ENCODE measurements at regions not wholly inside any gene's neighbourhood (a gene's known extent, or its start where the extent isn't known, plus 50 kb on each side); places are given as distances from the start of the nearest gene placed in this dataset.

DNA sequence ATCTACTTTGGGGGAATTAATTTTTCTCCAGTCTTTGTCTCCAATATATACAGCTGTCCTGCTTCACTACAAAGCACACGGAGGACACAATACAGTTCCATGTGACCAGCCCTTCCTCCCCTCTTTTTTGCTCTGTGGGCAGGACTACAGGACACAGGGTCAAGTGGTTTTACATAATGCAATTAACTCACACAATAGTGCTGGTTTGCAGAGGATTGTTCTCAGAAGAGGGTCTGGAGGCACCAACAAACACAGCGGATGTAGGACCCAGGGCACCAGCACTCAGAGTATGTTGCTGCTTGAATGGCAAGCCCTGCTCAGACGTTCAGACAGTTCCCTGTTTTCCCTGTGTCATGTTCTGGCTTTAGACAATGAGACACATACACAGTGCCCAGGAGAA is 52.0 kb upstream of the NPTX2 start:
- Histone ChIP-seq H3K9me3 (ENCODE audit: control insufficient read depth, insufficient read depth, low read length) (no peaks in the 10 kb centered on the region), H3K4me1 (ENCODE audit: control insufficient read depth, insufficient read depth, low read length) (no peaks in the 10 kb centered on the region; the same call in 1 of the 2 replicates), H3K36me3 (ENCODE audit: control insufficient read depth, insufficient read depth, low read length) (no peaks in the 10 kb centered on the region), H3K27ac (ENCODE audit: low read length) (no peak overlapping the region), H3K4me3 (ENCODE audit: low read length) (no peak overlapping the region), H3K27me3 (ENCODE audit: control insufficient read depth, insufficient read depth, low read length) (no peaks in the 10 kb centered on the region)
- no peak for DNase-seq (ENCODE audit: low read depth, low spot score)
- no CpG with 5 or more reads among the region's 3 CpGs for WGBS (ENCODE audit: insufficient coverage, insufficient read length)

DNA sequence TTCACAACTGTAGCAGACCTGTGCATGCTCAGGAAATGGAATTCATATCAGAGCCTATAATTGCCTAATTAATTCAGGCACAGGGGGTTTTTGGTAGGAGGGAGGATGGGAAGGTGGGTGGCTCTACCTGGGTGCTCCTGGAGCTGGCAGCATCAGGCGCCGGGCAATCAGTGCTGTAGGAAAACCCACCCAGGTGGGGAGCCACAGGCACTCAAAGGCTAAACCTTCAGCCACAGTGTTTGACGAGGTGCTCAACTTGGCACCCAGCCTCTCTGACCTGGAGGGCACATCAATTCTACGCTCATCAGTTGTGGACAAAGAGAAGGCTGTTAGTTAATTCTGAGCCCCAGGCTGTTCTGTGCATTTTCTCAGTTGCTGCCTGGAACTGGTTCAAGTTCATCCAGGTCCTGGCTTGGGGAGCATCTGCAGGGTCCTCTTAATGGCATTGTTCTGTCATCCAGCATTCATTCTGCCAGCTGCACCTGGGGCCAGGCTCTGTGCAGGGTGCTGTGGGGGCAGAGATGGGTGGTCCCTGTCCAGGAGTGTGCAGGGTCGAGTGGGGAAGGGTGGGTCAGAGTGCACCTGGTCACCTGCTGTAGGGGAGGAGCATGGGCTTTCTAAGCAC is 54.1 kb upstream of the NPTX2 start:
- Histone ChIP-seq H3K9me3 (ENCODE audit: control insufficient read depth, insufficient read depth, low read length) (no peaks in the 10 kb centered on the region), H3K36me3 (ENCODE audit: control insufficient read depth, insufficient read depth, low read length) (no peaks in the 10 kb centered on the region), H3K4me3 (ENCODE audit: low read length) (no peak overlapping the region), H3K27ac (ENCODE audit: low read length) (no peak overlapping the region), H3K27me3 (ENCODE audit: control insufficient read depth, insufficient read depth, low read length) (no peaks in the 10 kb centered on the region), H3K4me1 (ENCODE audit: control insufficient read depth, insufficient read depth, low read length) (no peaks in the 10 kb centered on the region)
- no peak for DNase-seq (ENCODE audit: low read depth, low spot score)
- no CpG with 5 or more reads among the region's 5 CpGs for WGBS (ENCODE audit: insufficient coverage, insufficient read length)

- H3K4me1 ChIP-seq (ENCODE audit: control insufficient read depth, insufficient read depth, low read length), result no peaks in the 10 kb centered on the region
- H3K4me3 ChIP-seq (ENCODE audit: low read length), result no peak overlapping the region
- H3K9me3 ChIP-seq (ENCODE audit: control insufficient read depth, insufficient read depth, low read length), result no peaks in the 10 kb centered on the region
- no peak for DNase-seq (ENCODE audit: low read depth, low spot score)
- no peak overlapping the region for H3K27ac ChIP-seq (ENCODE audit: low read length)
- H3K27me3 ChIP-seq (ENCODE audit: control insufficient read depth, insufficient read depth, low read length), result no peaks in the 10 kb centered on the region
- no peaks in the 10 kb centered on the region for H3K36me3 ChIP-seq (ENCODE audit: control insufficient read depth, insufficient read depth, low read length)
These were observed 54.7 kb upstream of the NPTX2 start for GRCh38 chr7:98562381-98562823.

- DNase-seq (ENCODE audit: low read depth, low spot score), result no peak
- no peaks in the 10 kb centered on the region for H3K9me3 ChIP-seq (ENCODE audit: control insufficient read depth, insufficient read depth, low read length)
- no peaks in the 10 kb centered on the region for H3K27me3 ChIP-seq (ENCODE audit: control insufficient read depth, insufficient read depth, low read length)
- WGBS (ENCODE audit: insufficient coverage, insufficient read length), result no CpG with 5 or more reads among the region's 3 CpGs
- H3K4me1 ChIP-seq (ENCODE audit: control insufficient read depth, insufficient read depth, low read length), result no peaks in the 10 kb centered on the region
- H3K27ac ChIP-seq (ENCODE audit: low read length), result no peak overlapping the region
- no peaks in the 10 kb centered on the region for H3K36me3 ChIP-seq (ENCODE audit: control insufficient read depth, insufficient read depth, low read length)
- no peak overlapping the region for H3K4me3 ChIP-seq (ENCODE audit: low read length)
These were observed 57.1 kb upstream of the NPTX2 start for GRCh38 chr7:98559958-98560357.

- no peak overlapping the region for H3K4me3 ChIP-seq (ENCODE audit: low read length)
- no peak for DNase-seq (ENCODE audit: low read depth, low spot score)
- no peaks in the 10 kb centered on the region for H3K27me3 ChIP-seq (ENCODE audit: control insufficient read depth, insufficient read depth, low read length)
- no peak overlapping the region for H3K27ac ChIP-seq (ENCODE audit: low read length)
- no peaks in the 10 kb centered on the region for H3K9me3 ChIP-seq (ENCODE audit: control insufficient read depth, insufficient read depth, low read length)
- WGBS (ENCODE audit: insufficient coverage, insufficient read length), result no CpG with 5 or more reads among the region's 3 CpGs
- no peaks in the 10 kb centered on the region for H3K36me3 ChIP-seq (ENCODE audit: control insufficient read depth, insufficient read depth, low read length)
- no peaks in the 10 kb centered on the region for H3K4me1 ChIP-seq (ENCODE audit: control insufficient read depth, insufficient read depth, low read length)
These were observed 57.9 kb upstream of the NPTX2 start for GRCh38 chr7:98559219-98559618.

DNA sequence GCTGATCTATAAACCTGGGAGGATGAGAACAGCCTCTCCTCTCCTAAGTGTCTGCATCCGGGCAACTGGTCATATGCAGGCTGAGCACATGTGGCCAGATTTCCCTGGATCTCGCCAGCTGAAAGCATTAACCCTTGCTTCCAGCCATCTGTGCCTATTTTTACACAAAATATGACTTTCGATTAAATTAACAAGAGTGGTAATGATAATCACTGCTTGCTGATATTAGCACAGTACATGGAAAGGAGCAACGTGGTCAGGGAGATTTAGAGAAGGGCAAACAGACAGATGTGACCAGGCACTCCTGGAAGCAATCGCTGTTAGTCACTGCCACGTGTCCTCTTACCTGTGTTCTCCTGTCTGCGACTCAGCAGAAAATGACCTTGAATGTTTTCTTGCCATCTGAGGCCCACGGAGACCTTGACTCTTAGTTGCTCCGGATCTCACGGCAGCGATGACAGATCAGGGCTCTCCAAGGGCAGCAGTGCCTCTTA is 59.5 kb upstream of the NPTX2 start:
- H3K27me3 ChIP-seq (ENCODE audit: control insufficient read depth, insufficient read depth, low read length), result no peaks in the 10 kb centered on the region
- H3K36me3 ChIP-seq (ENCODE audit: control insufficient read depth, insufficient read depth, low read length), result no peaks in the 10 kb centered on the region
- no peak overlapping the region for H3K4me3 ChIP-seq (ENCODE audit: low read length)
- no CpG with 5 or more reads among the region's 11 CpGs for WGBS (ENCODE audit: insufficient coverage, insufficient read length)
- no peak overlapping the region for H3K27ac ChIP-seq (ENCODE audit: low read length)
- H3K9me3 ChIP-seq (ENCODE audit: control insufficient read depth, insufficient read depth, low read length), result no peaks in the 10 kb centered on the region
- H3K4me1 ChIP-seq (ENCODE audit: control insufficient read depth, insufficient read depth, low read length), result no peaks in the 10 kb centered on the region
- no peak for DNase-seq (ENCODE audit: low read depth, low spot score)

DNA sequence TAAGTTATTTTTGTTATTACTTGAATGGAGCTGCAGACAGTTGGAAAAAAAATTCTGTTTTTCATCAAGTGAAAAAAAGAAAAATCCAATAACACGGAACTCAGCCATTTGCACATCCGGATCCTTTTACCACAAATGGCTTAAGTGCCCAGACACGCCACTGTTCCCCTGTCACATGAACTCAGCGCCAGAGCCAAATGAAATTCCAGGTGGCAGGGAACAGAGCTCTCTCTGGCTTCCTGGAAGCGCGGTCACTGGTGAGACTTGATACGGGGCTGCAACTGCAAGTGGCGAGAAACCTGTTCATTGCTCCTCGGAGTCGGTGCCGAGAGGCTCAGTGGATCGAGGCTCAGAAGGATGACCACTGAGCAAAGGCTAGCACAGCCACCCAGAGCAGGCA is 60.8 kb upstream of the NPTX2 start:
- no peaks in the 10 kb centered on the region for H3K36me3 ChIP-seq (ENCODE audit: control insufficient read depth, insufficient read depth, low read length)

GRCh38 chr7:98555403-98555802 is 61.7 kb upstream of the NPTX2 start:
- no CpG with 5 or more reads among the region's 3 CpGs for WGBS (ENCODE audit: insufficient coverage, insufficient read length)

More for the DNA sequence above, 60.8 kb upstream of the NPTX2 start:
- Histone ChIP-seq H3K4me3 (ENCODE audit: low read length) (no peak overlapping the region), H3K27ac (ENCODE audit: low read length) (no peak overlapping the region), H3K4me1 (ENCODE audit: control insufficient read depth, insufficient read depth, low read length) (no peaks in the 10 kb centered on the region), H3K9me3 (ENCODE audit: control insufficient read depth, insufficient read depth, low read length) (no peaks in the 10 kb centered on the region), H3K27me3 (ENCODE audit: control insufficient read depth, insufficient read depth, low read length) (no peaks in the 10 kb centered on the region)
- no peak for DNase-seq (ENCODE audit: low read depth, low spot score)
- WGBS (ENCODE audit: insufficient coverage, insufficient read length), result no CpG with 5 or more reads among the region's 12 CpGs

GRCh38 chr7:98553666-98554065 is 63.4 kb upstream of the NPTX2 start:
- no peaks in the 10 kb centered on the region for H3K4me1 ChIP-seq (ENCODE audit: control insufficient read depth, insufficient read depth, low read length)
- H3K36me3 ChIP-seq (ENCODE audit: control insufficient read depth, insufficient read depth, low read length), result no peaks in the 10 kb centered on the region
- H3K27ac ChIP-seq (ENCODE audit: low read length), result no peak overlapping the region
- DNase-seq (ENCODE audit: low read depth, low spot score), result no peak
- H3K9me3 ChIP-seq (ENCODE audit: control insufficient read depth, insufficient read depth, low read length), result no peaks in the 10 kb centered on the region
- H3K4me3 ChIP-seq (ENCODE audit: low read length), result no peak overlapping the region
- H3K27me3 ChIP-seq (ENCODE audit: control insufficient read depth, insufficient read depth, low read length), result no peaks in the 10 kb centered on the region
- no CpG with 5 or more reads among the region's 7 CpGs for WGBS (ENCODE audit: insufficient coverage, insufficient read length)

More at GRCh38 chr7:98555403-98555802, 61.7 kb upstream of the NPTX2 start:
- Histone ChIP-seq H3K27ac (ENCODE audit: low read length) (no peak overlapping the region), H3K4me1 (ENCODE audit: control insufficient read depth, insufficient read depth, low read length) (no peaks in the 10 kb centered on the region), H3K27me3 (ENCODE audit: control insufficient read depth, insufficient read depth, low read length) (no peaks in the 10 kb centered on the region), H3K4me3 (ENCODE audit: low read length) (no peak overlapping the region), H3K36me3 (ENCODE audit: control insufficient read depth, insufficient read depth, low read length) (no peaks in the 10 kb centered on the region), H3K9me3 (ENCODE audit: control insufficient read depth, insufficient read depth, low read length) (no peaks in the 10 kb centered on the region)
- no peak for DNase-seq (ENCODE audit: low read depth, low spot score)

- WGBS (ENCODE audit: insufficient coverage, insufficient read length), result no CpG with 5 or more reads among the region's 9 CpGs
- no peak for DNase-seq (ENCODE audit: low read depth, low spot score)
- Histone ChIP-seq H3K9me3 (ENCODE audit: control insufficient read depth, insufficient read depth, low read length) (no peaks in the 10 kb centered on the region), H3K36me3 (ENCODE audit: control insufficient read depth, insufficient read depth, low read length) (no peaks in the 10 kb centered on the region), H3K27me3 (ENCODE audit: control insufficient read depth, insufficient read depth, low read length) (no peaks in the 10 kb centered on the region), H3K4me1 (ENCODE audit: control insufficient read depth, insufficient read depth, low read length) (no peaks in the 10 kb centered on the region), H3K4me3 (ENCODE audit: low read length) (no peak overlapping the region), H3K27ac (ENCODE audit: low read length) (no peak overlapping the region)
These were observed 65.3 kb upstream of the NPTX2 start for GRCh38 chr7:98551611-98552273.

DNA sequence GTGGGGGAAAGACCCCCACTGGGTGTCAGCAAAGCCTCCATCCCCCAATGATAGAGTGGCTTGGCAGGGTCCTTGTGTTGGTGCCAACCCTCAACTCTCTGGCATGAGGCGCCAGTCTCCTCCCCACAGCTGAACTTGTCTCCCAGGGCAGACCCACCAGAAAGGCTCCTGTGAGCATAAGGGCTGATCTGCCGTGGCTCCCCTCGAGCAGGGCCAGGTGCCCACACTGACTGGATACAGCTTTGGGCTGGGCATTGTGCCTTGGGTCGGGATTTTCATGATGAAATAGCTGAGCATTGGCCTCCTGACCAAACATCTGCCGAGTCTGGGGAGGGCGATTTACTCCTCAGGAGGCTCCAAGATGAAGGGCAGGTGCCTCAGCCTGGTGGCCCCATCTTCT is 68.1 kb upstream of the NPTX2 start:
- no CpG with 5 or more reads among the region's 6 CpGs for WGBS (ENCODE audit: insufficient coverage, insufficient read length)
- H3K27me3 ChIP-seq (ENCODE audit: control insufficient read depth, insufficient read depth, low read length), result no peaks in the 10 kb centered on the region
- no peak overlapping the region for H3K27ac ChIP-seq (ENCODE audit: low read length)
- H3K36me3 ChIP-seq (ENCODE audit: control insufficient read depth, insufficient read depth, low read length), result no peaks in the 10 kb centered on the region
- H3K4me3 ChIP-seq (ENCODE audit: low read length), result no peak overlapping the region
- H3K9me3 ChIP-seq (ENCODE audit: control insufficient read depth, insufficient read depth, low read length), result no peaks in the 10 kb centered on the region
- DNase-seq (ENCODE audit: low read depth, low spot score), result no peak
- no peaks in the 10 kb centered on the region for H3K4me1 ChIP-seq (ENCODE audit: control insufficient read depth, insufficient read depth, low read length)

Measured in iPS DF 6.9 (cell line).